ENCODE measurements at regions not wholly inside any gene's neighbourhood (a gene's known extent, or its start where the extent isn't known, plus 50 kb on each side); places are given as distances from the start of the nearest gene placed in this dataset.

DNA sequence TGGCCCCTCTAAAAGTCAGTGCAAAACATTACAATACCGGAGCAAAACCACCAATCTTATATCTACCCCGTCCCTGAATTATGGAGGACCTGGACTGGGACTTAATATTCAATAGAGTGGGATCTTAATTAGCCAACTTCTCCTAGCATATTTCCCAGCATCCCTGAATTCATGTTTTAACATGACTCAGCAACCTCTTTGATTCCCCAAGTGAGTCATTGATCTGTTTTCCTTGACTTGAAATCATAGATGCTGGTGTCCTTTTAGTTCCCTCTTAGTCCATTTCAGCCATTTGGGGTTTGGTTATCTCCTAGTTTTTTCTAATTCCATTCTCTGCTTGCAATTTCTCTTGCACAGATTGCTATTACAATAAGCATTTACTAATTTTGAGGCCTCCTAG lies 677.7 kb upstream of the CELF4 start:
- DNase-seq (ENCODE audit: low read depth in 1 of 2, low spot score in 2 of 2) (no peak), FAIRE-seq (no peak)
- no peak overlapping the region for H2BK15ac ChIP-seq (ENCODE audit: low read length)
- 93% methylated on average over 2 of the region's 2 CpGs; no CpG with 5 or more reads in 1 of the 2 experiments for WGBS, 2 experiments (ENCODE audit: extremely low coverage in 1 of 2, insufficient coverage in 1 of 2, insufficient read length in 1 of 2, insufficient replicate concordance in 2 of 2, low coverage in 1 of 2, low lambda C conversion rate in 2 of 2, missing lambda C conversion rate in 1 of 2)
- no peak overlapping the region for H2BK20ac ChIP-seq (ENCODE audit: low read length)
- H3K9me3 ChIP-seq (ENCODE audit: insufficient read depth in 2 of 2, low read depth in 1 of 2, low read length in 1 of 2) = no peaks in the 10 kb centered on the region
- H3K79me1 ChIP-seq (ENCODE audit: low read depth, low read length) = no peaks in the 10 kb centered on the region
- no peak overlapping the region for H3K4ac ChIP-seq (replicated peaks; ENCODE audit: insufficient read length, low read depth, low read length)
- H2BK12ac ChIP-seq (ENCODE audit: low read depth, low read length) = no peak overlapping the region
- CTCF ChIA-PET (ENCODE audit: partially characterized antibody) = interaction anchor here (0.9 kb wide), 1 partner anchor 9 kb away, joined by 3 read pairs; no protein-coding TSS in a partner anchor
- H3K14ac ChIP-seq (ENCODE audit: insufficient read length) = no peak overlapping the region
- no peak overlapping the region for H3K23ac ChIP-seq (ENCODE audit: insufficient read length)
- no peaks in the 10 kb centered on the region for H3K4me1 ChIP-seq (replicated peaks in 1 of 4; ENCODE audit: control insufficient read depth in 3 of 4, insufficient read depth in 4 of 4, low read length in 3 of 4)
- no peak overlapping the region for H3K18ac ChIP-seq (ENCODE audit: extremely low read depth, low read length)
- no peak overlapping the region for H3K4me2 ChIP-seq (ENCODE audit: insufficient read depth in 1 of 2, low read depth in 2 of 2, low read length in 2 of 2)
- no peak overlapping the region for H4K8ac ChIP-seq (ENCODE audit: extremely low read depth, insufficient read depth, low read length)
- no peaks in the 10 kb centered on the region for H3K36me3 ChIP-seq (ENCODE audit: control insufficient read depth in 2 of 4, insufficient read depth in 4 of 4, low read length in 3 of 4)
- no peak overlapping the region for H3K56ac ChIP-seq (replicated peaks; ENCODE audit: insufficient read length, low read depth, low read length)
- H3K79me2 ChIP-seq (ENCODE audit: control insufficient read depth in 1 of 2, insufficient read depth in 2 of 2, low read length in 2 of 2) = no peaks in the 10 kb centered on the region
- H2AK5ac ChIP-seq (ENCODE audit: low read depth, low read length) = no peak overlapping the region
- H4K20me1 ChIP-seq (replicated peaks in 1 of 2; ENCODE audit: control insufficient read depth in 1 of 2, insufficient read depth in 2 of 2, low read length in 2 of 2) = no peaks in the 10 kb centered on the region
- no peak overlapping the region for H4K5ac ChIP-seq (ENCODE audit: insufficient read length, low read depth, low read length)
- H3K9ac ChIP-seq (replicated peaks in 1 of 4; ENCODE audit: extremely low read depth in 1 of 4, low read depth in 3 of 4, low read length in 3 of 4) = no peak overlapping the region
- H2BK5ac ChIP-seq (ENCODE audit: low read depth, low read length) = no peak overlapping the region
- no peaks in the 10 kb centered on the region for H3K23me2 ChIP-seq (ENCODE audit: low read depth, low read length)
- no peak overlapping the region for H3K27ac ChIP-seq (ENCODE audit: low read depth, low read length)
- no peak overlapping the region for H4K91ac ChIP-seq (replicated peaks; ENCODE audit: insufficient read length, low read length)
- no peak overlapping the region for H2BK120ac ChIP-seq (replicated peaks; ENCODE audit: low read depth, low read length)
- POLR2A ChIA-PET (ENCODE audit: partially characterized antibody) = no interaction called here
- H2AFZ ChIP-seq (ENCODE audit: low read length) = no peak overlapping the region
- no peak overlapping the region for H3K4me3 ChIP-seq (ENCODE audit: extremely low read depth in 1 of 4, insufficient read depth in 2 of 4, low read depth in 3 of 4, low read length in 4 of 4)
- no peaks in the 10 kb centered on the region for H3K27me3 ChIP-seq (replicated peaks in 1 of 4; ENCODE audit: control insufficient read depth in 3 of 4, extremely low read depth in 1 of 4, insufficient read depth in 3 of 4, low read length in 3 of 4)
- no peak for TF ChIP-seq RBBP5 (IDR thresholded peaks at IDR 0.05; ENCODE audit: borderline replicate concordance, low read depth, low read length)
- TF ChIP-seq FOSL1 (IDR thresholded peaks at IDR 0.05; ENCODE audit: insufficient read depth, low read depth, low read length) = no peak
- TF ChIP-seq SIN3A (conservative IDR thresholded peaks at IDR 0.05 in 1 of 2, IDR thresholded peaks at IDR 0.05 in 1 of 2; ENCODE audit: low read depth in 1 of 2, low read length in 2 of 2) = no peak
- TF ChIP-seq SP1 (IDR thresholded peaks at IDR 0.05; ENCODE audit: low read depth, low read length) = no peak
- no peak for TF ChIP-seq EGR1 (IDR thresholded peaks at IDR 0.05; ENCODE audit: borderline replicate concordance, low read depth, low read length)
- TF ChIP-seq SP2 (IDR thresholded peaks at IDR 0.05; ENCODE audit: low read length) = no peak
- no peak for TF ChIP-seq CTBP2 (IDR thresholded peaks at IDR 0.05; ENCODE audit: borderline replicate concordance, insufficient read depth, insufficient read length, low read length)
- TF ChIP-seq NRF1 (IDR thresholded peaks at IDR 0.05; ENCODE audit: low read depth, low read length) = no peak
- TF ChIP-seq SIX5 (IDR thresholded peaks at IDR 0.05; ENCODE audit: low read depth, low read length) = no peak
- TF ChIP-seq ASH2L (IDR thresholded peaks at IDR 0.05; ENCODE audit: low read length) = no peak
- no peak for TF ChIP-seq POLR2AphosphoS5 (IDR thresholded peaks at IDR 0.05; ENCODE audit: low read depth, low read length)
- TF ChIP-seq EZH2 (IDR thresholded peaks at IDR 0.05; ENCODE audit: low read depth, low read length, severe bottlenecking) = no peak
- no peak for TF ChIP-seq RFX5 (IDR thresholded peaks at IDR 0.05; ENCODE audit: borderline replicate concordance, low read depth, low read length)
- no peak for TF ChIP-seq TEAD4 (IDR thresholded peaks at IDR 0.05; ENCODE audit: low read depth, low read length)
- no peak for TF ChIP-seq MAFK (IDR thresholded peaks at IDR 0.05; ENCODE audit: low read depth, low read length)
- no peak for TF ChIP-seq POU5F1 (IDR thresholded peaks at IDR 0.05; ENCODE audit: low read depth, low read length)

Data from H1 (cell line).